Testis (tissue), 2 donors: ENCODE measurements at regions not wholly inside any gene's neighbourhood (a gene's known extent, or its start where the extent isn't known, plus 50 kb on each side); places are given as distances from the start of the nearest gene placed in this dataset.

ENCODE experiments used
- DNase-seq: peaks from one replicate; pipeline ENCODE4 v3.0.0-alpha.2; 2019
- H3K27ac ChIP-seq, 2 donors: fragments of 200-600 bp; sonication (generic); one replicate each; pipeline ENCODE4 v1.5.1; 2019
- H3K27me3 ChIP-seq: fragments of 200-600 bp; sonication (generic); one replicate; pipeline ENCODE4 v1.5.1; 2019
- H3K36me3 ChIP-seq: fragments of 200-600 bp; sonication (generic); one replicate; pipeline ENCODE4 v1.5.1; 2017; ENCODE audit warnings: low read depth; ENCODE audit errors: missing control alignments
- H3K4me1 ChIP-seq: fragments of 200-600 bp; sonication (generic); one replicate; pipeline ENCODE4 v1.5.1; 2019
- H3K4me3 ChIP-seq, 2 donors: fragments of 200-600 bp; sonication (generic); one replicate each; pipeline ENCODE4 v1.5.1; 2017 to 2019
- H3K9me3 ChIP-seq: fragments of 200-600 bp; sonication (generic); one replicate; pipeline ENCODE4 v1.5.1; 2017
- CTCF ChIP-seq, 3 experiments: fragments of 450-650 bp in 2 of 3; fragments of 200-600 bp in 1 of 3; sonication (generic) in 1 of 3; IDR thresholded peaks; one replicate each; pipeline ENCODE4 v1.5.1; 2016 to 2019; ENCODE audit warnings: antibody characterized with exemption in 3 of 3, mild to moderate bottlenecking in 2 of 3, moderate library complexity in 1 of 3
- POLR2A ChIP-seq: fragments of 450-650 bp; IDR thresholded peaks from one replicate; pipeline ENCODE4 v1.6.1; 2017; ENCODE audit warnings: antibody characterized with exemption, mild to moderate bottlenecking, moderate library complexity
- WGBS, 2 donors: methylation state at CpG; one replicate each; pipeline ENCODE4 v1.1.5; 2018; 5-methylcytosine and 5-hydroxymethylcytosine counted together
- intact Hi-C: fragments of 100-400 bp; cut with DNase I; formaldehyde crosslinking; loops from one replicate; pipeline ENCODE4 v1.15.1; 2023; ENCODE audit warnings: low total_unique reads
- small RNA-seq, 2 donors: library from RNA; depleted of rRNA; stranded (forward); fragments of <200 nt; gene quantifications; one replicate each; pipeline ENCODE3, GENCODE V24; 2016

GRCh38 chr1:39152923-39153322 is 51.6 kb upstream of the MACF1 start:
- peaks cover 26% of the 10 kb centered on the region for H3K4me1 ChIP-seq
- intact Hi-C loops: no loop called here
- H3K9me3 ChIP-seq: no peaks in the 10 kb centered on the region
- no peak for DNase-seq
- no peaks in the 10 kb centered on the region for H3K27me3 ChIP-seq
- H3K27ac ChIP-seq: no peak overlapping the region
- WGBS, 2 donors: 82 to 87% methylated on average over 1 of the region's 1 CpG
- TF ChIP-seq POLR2A (no peak), CTCF (IDR thresholded peaks at IDR 0.05) (no peak)
- H3K36me3 ChIP-seq: no peaks in the 10 kb centered on the region
- no peak overlapping the region for H3K4me3 ChIP-seq

- intact Hi-C loops: no loop called here
- no peaks in the 10 kb centered on the region for H3K9me3 ChIP-seq
- peaks cover 33% of the 10 kb centered on the region for H3K4me1 ChIP-seq
- WGBS, 2 donors: 82 to 83% methylated on average over 2 of the region's 2 CpGs
- H3K4me3 ChIP-seq: no peak overlapping the region
- H3K27ac ChIP-seq: no peak overlapping the region
- H3K27me3 ChIP-seq: no peaks in the 10 kb centered on the region
- no peaks in the 10 kb centered on the region for H3K36me3 ChIP-seq
- DNase-seq: no peak
- no peak for TF ChIP-seq POLR2A
- TF ChIP-seq CTCF (IDR thresholded peaks at IDR 0.05): no peak
Observed at GRCh38 chr1:39153684-39154083, 50.8 kb upstream of the MACF1 start.

- H3K27ac ChIP-seq: no peak overlapping the region
- no peak overlapping the region for H3K4me3 ChIP-seq
- no peaks in the 10 kb centered on the region for H3K36me3 ChIP-seq
- intact Hi-C loops: no loop called here
- no peaks in the 10 kb centered on the region for H3K9me3 ChIP-seq
- peaks cover 36% of the 10 kb centered on the region for H3K4me1 ChIP-seq
- TF ChIP-seq POLR2A (no peak), CTCF (IDR thresholded peaks at IDR 0.05) (no peak)
- DNase-seq: peak; percentile 33
- no peaks in the 10 kb centered on the region for H3K27me3 ChIP-seq
- 70 to 71% methylated on average over 6 of the region's 6 CpGs for WGBS, 2 donors
Observed at GRCh38 chr1:39154553-39155421, 49.7 kb upstream of the MACF1 start.

Small RNAs in the stretch of these regions (small RNA-seq; reads per million reads assigned to genes)
- gene RNA5SP44 (0 reads per million in 2 donors), gene RNU6-608P (0 reads per million in 2 donors)
